Amniotic epithelial cell (primary cell): ENCODE measurements at regions not wholly inside any gene's neighbourhood (a gene's known extent, or its start where the extent isn't known, plus 50 kb on each side); places are given as distances from the start of the nearest gene placed in this dataset.
"Not testable (repeated sequence)": the region's sequence is repeated elsewhere in the genome, so short reads cannot be mapped to it uniquely, and the experiment has no call there.

ENCODE experiments used
- DNase-seq: peaks from one replicate; pipeline ENCODE4 v3.0.0-alpha.2; 2010; ENCODE audit warnings: low read depth

- DNase-seq, result no peak
Observed at GRCh38 chr10:58066979-58067378, 200.7 kb downstream of the IPMK start.

GRCh38 chr10:58066126-58066525, 201.6 kb downstream of the IPMK start:
- no peak for DNase-seq

GRCh38 chr10:58065529-58065815, 202.2 kb downstream of the IPMK start:
- no peak for DNase-seq

- peak; percentile 50 for DNase-seq
Observed at GRCh38 chr10:58064714-58065528, 202.8 kb downstream of the IPMK start.

GRCh38 chr10:58063861-58064480, 203.7 kb downstream of the IPMK start:
- DNase-seq, result no peak

- not testable (repeated sequence) for DNase-seq
Observed at GRCh38 chr10:58058683-58059082, 209.0 kb downstream of the IPMK start.

- DNase-seq, result peak; percentile 59
Observed at GRCh38 chr10:58054881-58055280, 212.8 kb downstream of the IPMK start.

GRCh38 chr10:58052772-58053171, 214.9 kb downstream of the IPMK start:
- no peak for DNase-seq

- DNase-seq, result no peak
Observed at GRCh38 chr10:58050575-58050974, 217.1 kb downstream of the IPMK start.

GRCh38 chr10:58048936-58049335, 218.8 kb downstream of the IPMK start:
- peak; percentile 59 for DNase-seq

GRCh38 chr10:58044072-58044471, 223.6 kb downstream of the IPMK start:
- peak; percentile 97 for DNase-seq

GRCh38 chr10:58041901-58042300, 225.8 kb downstream of the IPMK start:
- peak; percentile 91 for DNase-seq

GRCh38 chr10:58030208-58030607, 237.5 kb downstream of the IPMK start:
- no peak for DNase-seq

GRCh38 chr10:58028597-58029366, 238.9 kb downstream of the IPMK start:
- DNase-seq, result peak; percentile 80

GRCh38 chr10:58027426-58027825, 240.3 kb downstream of the IPMK start:
- DNase-seq, result no peak

- DNase-seq, result no peak
Observed at GRCh38 chr10:58026036-58026435, 241.7 kb downstream of the IPMK start.

GRCh38 chr10:58023341-58024073, 244.2 kb downstream of the IPMK start:
- DNase-seq, result peak; percentile 87

GRCh38 chr10:58019863-58020537, 247.7 kb downstream of the IPMK start:
- no peak for DNase-seq

- peak; percentile 93 for DNase-seq
Observed at GRCh38 chr10:58017719-58018367, 249.9 kb downstream of the IPMK start.

- DNase-seq, result no peak
Observed at GRCh38 chr10:58016614-58017013, 251.1 kb downstream of the IPMK start.

GRCh38 chr10:58014436-58014835, 253.3 kb downstream of the IPMK start:
- DNase-seq, result peak; percentile 17
